SK-N-SH (cell line): ENCODE measurements at regions not wholly inside any gene's neighbourhood (a gene's known extent, or its start where the extent isn't known, plus 50 kb on each side); places are given as distances from the start of the nearest gene placed in this dataset.

Experiments
- CTCF ChIA-PET: fragments of 300-600, 350-600 bp; formaldehyde crosslinking; extraction: SDS; loops from one replicate; lab custom pipeline; 2021; lab: Yijun Ruan, JAX
- POLR2A ChIA-PET: fragments of 350-600 bp; sonication (Branson Sonifier 250); formaldehyde crosslinking; extraction: SDS; loops from one replicate; lab custom pipeline; 2020; ENCODE audit warnings: antibody characterized with exemption, inconsistent platforms; lab: Yijun Ruan, JAX
- DNase-seq: peaks from one replicate; pipeline ENCODE4 v3.0.0; 2012
- H2AFZ ChIP-seq: fragments of 200-600 bp; sonication (generic); 2 replicates; pipeline ENCODE4 v1.8.1; 2016; ENCODE audit warnings: antibody characterized with exemption, mild to moderate bottlenecking, low read depth
- H3F3A ChIP-seq: fragments of 200-600 bp; sonication (generic); replicated peaks from 2 replicates; pipeline ENCODE3; 2016; ENCODE audit warnings: antibody characterized with exemption, mild to moderate bottlenecking; ENCODE audit not compliant: insufficient read depth
- H3K27ac ChIP-seq, 2 experiments: fragments of 200-500 bp in 1 of 2; fragments of 200-600 bp in 1 of 2; sonication (Bioruptor generic) in 1 of 2; sonication (generic), shearing (Covaris generic) in 1 of 2; 2 replicates each; pipeline versions ENCODE4 v1.5.1 to v1.6.1; 2014 to 2016; ENCODE audit warnings: low read depth in 2 of 2, inconsistent platforms in 1 of 2, low read length in 1 of 2, mild to moderate bottlenecking in 1 of 2, mixed read lengths in 1 of 2
- H3K27me3 ChIP-seq: fragments of 200-600 bp; sonication (generic), shearing (Covaris generic); 2 replicates; pipeline ENCODE4 v1.6.1; 2016; ENCODE audit warnings: mixed run types; ENCODE audit not compliant: insufficient read depth
- H3K36me3 ChIP-seq, 2 experiments: fragments of 200-500 bp in 1 of 2; fragments of 200-600 bp in 1 of 2; sonication (Bioruptor generic) in 1 of 2; sonication (generic) in 1 of 2; replicated peaks in 1 of 2; 2 replicates each; pipeline versions ENCODE3 to v1.5.1; 2014 to 2016; ENCODE audit warnings: low read length in 1 of 2, mild to moderate bottlenecking in 1 of 2; ENCODE audit not compliant: insufficient read depth in 2 of 2, control insufficient read depth in 1 of 2
- H3K4me1 ChIP-seq, 2 experiments: fragments of 200-500 bp in 1 of 2; fragments of 200-600 bp in 1 of 2; sonication (Bioruptor generic) in 1 of 2; sonication (generic), shearing (Covaris generic) in 1 of 2; 2 replicates each; pipeline versions ENCODE4 v1.5.1 to v1.6.1; 2014 to 2016; ENCODE audit warnings: low read depth in 1 of 2, low read length in 1 of 2, mixed run types in 1 of 2; ENCODE audit not compliant: insufficient read depth in 2 of 2, control insufficient read depth in 1 of 2
- H3K4me2 ChIP-seq: fragments of 200-600 bp; sonication (generic), shearing (Covaris generic); 2 replicates; pipeline ENCODE4 v1.6.1; 2017; ENCODE audit warnings: mixed run types
- H3K4me3 ChIP-seq, 2 experiments: fragments of 200-500 bp in 1 of 2; fragments of 200-600 bp in 1 of 2; sonication (Bioruptor generic) in 1 of 2; sonication (generic), shearing (Covaris generic) in 1 of 2; 2 replicates each; pipeline versions ENCODE4 v1.5.1 to v1.8.1; 2014 to 2016; ENCODE audit warnings: low read depth in 2 of 2, inconsistent platforms in 1 of 2, low read length in 1 of 2, mild to moderate bottlenecking in 1 of 2, mixed read lengths in 1 of 2, moderate library complexity in 1 of 2
- H3K79me2 ChIP-seq: fragments of 200-600 bp; sonication (generic); 2 replicates; pipeline ENCODE4 v1.8.1; 2017; ENCODE audit warnings: mild to moderate bottlenecking; ENCODE audit not compliant: insufficient read depth
- H3K9ac ChIP-seq: fragments of 200-600 bp; sonication (generic); 2 replicates; pipeline ENCODE4 v1.6.1; 2017; ENCODE audit warnings: mixed run types
- H3K9me2 ChIP-seq: fragments of 200-600 bp; sonication (generic); 2 replicates; pipeline ENCODE4 v1.6.1; 2017; ENCODE audit warnings: mixed run types
- H3K9me3 ChIP-seq: fragments of 200-600 bp; sonication (generic); 2 replicates; pipeline ENCODE4 v1.6.1; 2017; ENCODE audit warnings: mixed run types, mild to moderate bottlenecking, moderate library complexity
- H4K20me1 ChIP-seq: fragments of 200-600 bp; sonication (generic); 2 replicates; pipeline ENCODE4 v1.6.1; 2017; ENCODE audit warnings: mild to moderate bottlenecking, mixed run types; ENCODE audit not compliant: insufficient read depth
- ELF1 ChIP-seq: IDR thresholded peaks from 2 replicates; pipeline ENCODE4 v1.4.0; 2012
- FOSL2 ChIP-seq: IDR thresholded peaks from 2 replicates; pipeline ENCODE4 v1.4.0; 2012; ENCODE audit warnings: low read depth, mild to moderate bottlenecking, moderate library complexity, borderline replicate concordance
- FOXJ3 ChIP-seq: sonication (generic); formaldehyde crosslinking; IDR thresholded peaks from 2 replicates; pipeline ENCODE4 v1.5.1; 2020; ENCODE audit warnings: mild to moderate bottlenecking, missing genetic modification reagents
- FOXM1 ChIP-seq: IDR thresholded peaks from 2 replicates; pipeline ENCODE4 v1.4.0; 2012; ENCODE audit warnings: low read depth, mild to moderate bottlenecking
- GABPA ChIP-seq: IDR thresholded peaks from 2 replicates; pipeline ENCODE4 v1.4.0; 2012; ENCODE audit warnings: low read depth, mild to moderate bottlenecking
- GATA2 ChIP-seq: sonication (generic); formaldehyde crosslinking; IDR thresholded peaks from 2 replicates; pipeline ENCODE4 v1.5.0; 2020; ENCODE audit warnings: mild to moderate bottlenecking, missing genetic modification reagents
- IRF3 ChIP-seq: fragments of 150-350 bp; IDR thresholded peaks from 2 replicates; pipeline ENCODE4 v1.6.1; 2016; ENCODE audit warnings: mild to moderate bottlenecking, low read depth, low read length
- JUND ChIP-seq: IDR thresholded peaks from 2 replicates; pipeline ENCODE4 v1.4.0; 2012
- MXI1 ChIP-seq: IDR thresholded peaks from 2 replicates; pipeline ENCODE4 v1.6.1; 2012; ENCODE audit warnings: mild to moderate bottlenecking, low read depth, low read length, improper control_type of control experiment
- NRF1 ChIP-seq: IDR thresholded peaks from 2 replicates; pipeline ENCODE4 v1.6.1; 2012; ENCODE audit warnings: low read depth, mild to moderate bottlenecking, low read length
- RCOR1 ChIP-seq: fragments of 150-350 bp; IDR thresholded peaks from 2 replicates; pipeline ENCODE4 v1.6.1; 2017; ENCODE audit warnings: antibody characterized with exemption, low read length
- RFX5 ChIP-seq: IDR thresholded peaks from 2 replicates; pipeline ENCODE4 v1.6.1; 2012; ENCODE audit warnings: mild to moderate bottlenecking, improper control_type of control experiment, low read length
- RXRA ChIP-seq: IDR thresholded peaks from 2 replicates; pipeline ENCODE4 v1.4.0; 2012; ENCODE audit warnings: low read depth, mild to moderate bottlenecking, borderline replicate concordance
- TAF1 ChIP-seq: IDR thresholded peaks from 2 replicates; pipeline ENCODE4 v1.6.1; 2012; ENCODE audit warnings: low read depth, mild to moderate bottlenecking, low read length, moderate library complexity, borderline replicate concordance
- TCF12 ChIP-seq: IDR thresholded peaks from 2 replicates; pipeline ENCODE4 v1.4.0; 2012
- TEAD4 ChIP-seq: IDR thresholded peaks from 2 replicates; pipeline ENCODE4 v1.4.0; 2012; ENCODE audit warnings: mild to moderate bottlenecking, borderline replicate concordance; ENCODE audit not compliant: insufficient read depth
- YY1 ChIP-seq: IDR thresholded peaks from 2 replicates; pipeline ENCODE4 v1.4.0; 2012; ENCODE audit warnings: low read depth, mild to moderate bottlenecking

DNA sequence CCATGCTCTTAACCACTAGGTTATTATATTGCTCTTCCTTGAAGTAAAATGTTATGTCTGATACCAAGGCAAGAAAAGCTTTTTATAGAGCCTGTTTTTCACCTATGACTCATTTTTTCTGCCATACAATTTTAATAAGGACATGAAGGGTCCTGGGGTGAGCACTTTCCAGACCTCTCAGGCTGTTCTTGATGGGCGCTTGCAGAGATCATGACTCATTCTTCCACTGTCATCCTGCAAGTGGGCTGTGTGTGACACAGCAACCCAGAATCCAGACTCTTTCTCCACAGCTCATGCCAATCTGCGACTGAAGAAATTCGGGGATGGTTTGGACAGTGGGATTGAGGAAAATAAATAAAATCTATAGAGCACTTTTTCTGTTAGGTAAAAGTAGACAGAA is 506.7 kb upstream of the NBEA start (continued):
- TF ChIP-seq YY1 (no peak), JUND (peak; percentile 73), FOSL2 (peak; percentile 83; the same call in 1 of the 2 replicates), GABPA (no peak), MXI1 (no peak), RCOR1 (no peak), FOXM1 (no peak)

- POLR2A ChIA-PET = no interaction called here
- Histone ChIP-seq H3K9me3 (0 out of 2 replicates have a peak, but pooled peaks cover 3% of the 10 kb centered on the region), H3K9me2 (0 out of 2 replicates have a peak, but pooled peaks cover 3% of the 10 kb centered on the region), H3K27ac (no peak overlapping the region), H3K4me2 (no peak overlapping the region), H3K9ac (no peak overlapping the region), H3K36me3 (no peaks in the 10 kb centered on the region), H3K79me2 (no peaks in the 10 kb centered on the region), H2AFZ (no peak overlapping the region), H3K4me1 (peaks cover 3 to 6% of the 10 kb centered on the region in 2 experiments; a peak in 3 of 4 replicates), H3K27me3 (no peaks in the 10 kb centered on the region), H3F3A (peaks cover 13% of the 10 kb centered on the region), H3K4me3 (no peak overlapping the region), H4K20me1 (no peaks in the 10 kb centered on the region)
- CTCF ChIA-PET = no interaction called here
- no peak for DNase-seq
- TF ChIP-seq FOXJ3 (CRISPR knock-in tag) (no peak), RCOR1 (no peak), TCF12 (no peak), RXRA (no peak)
These were observed 504.2 kb upstream of the NBEA start for GRCh38 chr13:34437873-34438272.

GRCh38 chr13:34452831-34453230 is 489.2 kb upstream of the NBEA start:
- no peak overlapping the region for H3K27ac ChIP-seq
- no peak for DNase-seq
- H3K27me3 ChIP-seq = no peaks in the 10 kb centered on the region
- no peaks in the 10 kb centered on the region for H3K9me3 ChIP-seq
- H3K4me2 ChIP-seq = no peak overlapping the region
- H3K36me3 ChIP-seq = no peaks in the 10 kb centered on the region
- H3K4me3 ChIP-seq = no peak overlapping the region
- H3K79me2 ChIP-seq = no peaks in the 10 kb centered on the region
- no peaks in the 10 kb centered on the region for H4K20me1 ChIP-seq
- no peak for TF ChIP-seq TEAD4
- no peak for TF ChIP-seq GATA2
- TF ChIP-seq MXI1 = no peak
- TF ChIP-seq YY1 = no peak
- TF ChIP-seq TAF1 = no peak
- TF ChIP-seq NRF1 = no peak
- no peak for TF ChIP-seq RFX5
- TF ChIP-seq ELF1 = no peak
- no peak for TF ChIP-seq IRF3
- ChIA-PET CTCF (no interaction called here), POLR2A (no interaction called here)
- H3K9ac ChIP-seq = no peak overlapping the region
- H3K9me2 ChIP-seq = no peaks in the 10 kb centered on the region
- no peaks in the 10 kb centered on the region for H3K4me1 ChIP-seq
- H3F3A ChIP-seq = no peaks in the 10 kb centered on the region
- H2AFZ ChIP-seq = no peak overlapping the region
